Astrocyte of the hippocampus (primary cell): ENCODE measurements at regions not wholly inside any gene's neighbourhood (a gene's known extent, or its start where the extent isn't known, plus 50 kb on each side); places are given as distances from the start of the nearest gene placed in this dataset.
"Not testable (repeated sequence)": the region's sequence is repeated elsewhere in the genome, so short reads cannot be mapped to it uniquely, and the experiment has no call there.

ENCODE experiments used
- DNase-seq: peaks from one replicate; pipeline ENCODE4 v3.0.0; 2011; ENCODE audit warnings: low read depth, low spot score

DNA sequence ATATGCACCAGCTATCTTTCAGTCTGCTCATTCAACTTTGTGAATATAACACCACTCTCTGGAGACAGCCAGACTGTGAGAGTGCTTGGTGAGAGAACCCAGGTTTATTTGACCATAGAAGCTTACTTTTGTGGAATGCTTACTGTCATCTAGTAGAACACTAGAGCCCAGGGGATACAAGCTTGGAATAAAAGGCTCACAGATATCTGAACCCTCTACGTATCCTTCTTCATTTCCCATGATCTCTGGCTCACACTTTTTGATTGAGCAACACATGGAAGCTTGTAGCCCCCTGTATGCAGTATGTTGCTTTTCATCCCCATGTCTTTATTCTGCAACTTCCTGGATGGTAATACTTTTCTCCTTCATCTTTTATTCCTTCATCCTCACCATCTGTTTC lies 835.3 kb upstream of the CITED2 start:
- no peak for DNase-seq

DNA sequence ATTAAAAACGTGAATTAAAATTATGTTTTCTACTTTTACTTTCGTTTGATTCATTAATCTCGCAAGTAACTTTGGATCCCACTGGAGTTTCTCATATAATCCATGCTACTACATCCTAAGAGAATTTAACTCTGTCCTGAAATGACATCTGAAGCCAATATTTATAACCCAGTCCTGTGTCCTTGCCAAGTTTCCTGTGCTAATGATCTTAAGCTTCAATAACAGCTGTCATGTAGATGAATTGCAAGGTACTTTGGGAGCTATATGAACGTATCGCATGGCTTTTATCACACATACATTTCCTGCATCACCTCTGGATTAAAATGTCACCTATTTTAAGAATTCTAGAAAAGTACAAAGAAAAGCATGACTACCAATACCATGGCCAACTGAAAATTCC lies 833.8 kb upstream of the CITED2 start:
- no peak for DNase-seq

DNA sequence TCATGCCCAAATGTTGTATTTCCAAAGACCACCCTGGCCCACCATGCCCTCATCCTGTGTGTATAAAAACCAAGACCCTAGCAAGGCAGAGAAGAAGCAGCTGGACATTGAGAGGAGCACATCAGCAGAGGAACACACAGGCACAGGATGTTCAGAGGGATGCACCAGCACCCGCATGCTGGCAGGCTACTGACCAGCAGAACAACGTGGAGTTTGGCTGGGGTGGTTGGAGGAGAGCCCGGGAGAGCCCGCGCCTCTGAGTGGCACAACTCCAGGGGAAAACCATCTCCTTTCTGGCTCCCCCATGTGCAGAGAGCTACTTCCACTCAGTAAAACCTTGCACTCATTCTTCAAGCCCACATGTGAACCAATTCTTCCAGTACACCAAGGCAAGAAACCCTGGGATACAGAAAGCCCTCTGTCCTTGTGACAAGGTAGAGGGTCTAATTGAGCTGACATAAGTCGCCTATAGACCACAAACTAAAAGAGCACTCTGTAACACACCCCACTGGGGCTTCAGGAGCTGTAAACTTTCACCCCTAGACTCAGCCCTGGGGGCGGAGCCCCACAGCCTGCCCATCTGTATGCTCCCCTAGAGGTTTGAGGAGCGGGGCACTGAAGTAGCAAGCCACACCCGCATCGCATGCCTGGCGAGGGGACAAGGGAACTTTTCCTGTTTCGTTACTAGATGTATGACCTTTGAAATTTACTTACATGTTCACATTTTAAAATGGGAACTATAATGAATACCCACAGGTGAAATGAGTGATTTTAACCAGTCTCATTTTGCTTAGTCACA lies 831.5 kb upstream of the CITED2 start:
- no peak for DNase-seq

DNA sequence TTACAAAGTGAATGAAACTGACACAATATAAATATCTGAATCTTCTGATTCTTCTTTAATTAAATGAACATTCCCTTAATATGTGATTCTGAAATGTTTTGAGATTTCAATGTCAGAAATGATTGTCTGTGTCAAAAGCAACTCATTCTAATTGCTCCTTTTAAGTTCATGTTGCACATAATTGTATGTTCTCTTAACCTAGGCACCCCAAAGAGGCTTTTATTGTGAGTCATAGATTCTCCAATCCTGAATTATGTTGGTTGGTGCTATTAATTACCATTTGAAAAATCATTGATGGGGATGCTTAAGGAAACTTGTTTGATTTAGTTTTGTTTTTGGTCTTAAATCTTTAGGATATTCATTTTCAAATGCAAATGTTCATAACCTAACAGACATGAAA lies 829.7 kb upstream of the CITED2 start:
- DNase-seq: no peak

DNA sequence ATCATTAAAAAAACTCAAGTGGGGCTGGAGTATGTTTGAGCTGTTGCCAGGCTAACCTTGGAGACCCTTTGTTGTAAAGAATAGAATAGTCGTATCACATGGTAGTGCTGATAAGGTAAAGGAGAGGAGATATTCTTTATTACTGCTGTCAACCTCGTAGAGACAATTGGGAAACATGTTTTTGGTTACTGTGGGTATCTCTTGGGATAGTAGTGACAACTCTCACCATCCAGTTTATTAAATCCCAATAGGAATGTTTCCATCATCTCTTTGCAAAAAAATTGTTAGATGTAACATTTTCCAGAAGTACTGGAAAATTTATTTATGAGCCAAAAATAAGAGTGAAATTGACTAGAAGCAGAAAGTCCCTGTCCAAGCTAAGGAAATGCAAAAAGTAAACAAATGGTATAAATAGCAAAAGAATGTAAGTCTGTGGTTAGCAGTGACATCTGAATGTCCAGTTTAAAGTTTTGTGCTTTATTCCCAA lies 829.3 kb upstream of the CITED2 start:
- DNase-seq: peak; percentile 17

GRCh38 chr6:140202964-140203515 lies 828.6 kb upstream of the CITED2 start:
- DNase-seq: no peak

DNA sequence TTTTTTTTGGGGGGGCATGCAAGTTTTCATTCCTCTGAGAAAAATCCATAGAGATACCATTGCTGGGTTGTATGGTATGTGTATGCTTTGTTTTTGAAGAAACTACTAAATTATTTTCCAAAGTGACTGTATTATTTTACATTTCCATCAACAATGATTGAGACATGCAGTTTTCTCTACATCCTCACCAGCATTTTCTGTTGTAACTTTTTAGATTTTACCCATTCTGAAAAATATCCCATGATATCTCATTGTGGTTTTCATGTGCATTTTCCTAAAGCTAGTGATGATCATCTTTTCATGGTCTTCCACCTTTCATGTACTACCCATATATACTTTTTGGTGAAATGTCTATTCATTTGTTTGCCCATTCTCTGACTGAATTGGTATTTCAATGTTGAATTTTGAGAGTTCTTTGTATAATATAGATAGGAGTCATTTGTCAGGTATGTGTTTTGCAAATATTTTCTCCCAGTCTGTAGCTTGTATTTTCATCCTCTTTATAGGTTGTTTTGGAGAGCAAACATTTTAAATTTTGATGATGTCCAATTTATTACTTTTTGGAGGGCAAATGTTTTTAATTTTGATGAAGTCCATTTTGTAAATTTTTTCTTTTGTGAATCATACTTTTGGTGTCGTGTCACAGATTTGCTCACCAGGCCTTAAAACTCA lies 827.5 kb upstream of the CITED2 start:
- DNase-seq: no peak

GRCh38 chr6:140193269-140193668 lies 818.8 kb upstream of the CITED2 start:
- no peak for DNase-seq

DNA sequence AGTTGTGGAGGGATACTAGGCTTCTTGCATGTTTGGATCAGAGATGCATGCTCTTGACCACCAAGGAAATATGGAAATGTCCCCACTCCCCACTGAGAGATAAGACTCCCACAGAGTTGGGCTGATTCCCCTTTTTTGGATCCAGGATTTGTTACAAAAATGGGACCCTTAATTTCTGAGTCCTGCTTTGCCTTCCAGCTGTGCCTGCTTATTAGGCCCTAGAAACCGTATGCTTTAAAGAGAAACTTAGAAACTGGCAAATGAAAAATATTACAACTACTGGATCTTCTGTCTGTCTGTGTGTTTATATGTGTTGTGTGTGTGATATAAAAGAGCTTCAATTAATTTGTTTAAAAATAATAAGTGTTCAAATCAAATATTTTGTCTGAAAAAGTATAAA lies 817.6 kb upstream of the CITED2 start:
- no peak for DNase-seq

GRCh38 chr6:140189263-140189662 lies 814.8 kb upstream of the CITED2 start:
- not testable (repeated sequence) for DNase-seq

DNA sequence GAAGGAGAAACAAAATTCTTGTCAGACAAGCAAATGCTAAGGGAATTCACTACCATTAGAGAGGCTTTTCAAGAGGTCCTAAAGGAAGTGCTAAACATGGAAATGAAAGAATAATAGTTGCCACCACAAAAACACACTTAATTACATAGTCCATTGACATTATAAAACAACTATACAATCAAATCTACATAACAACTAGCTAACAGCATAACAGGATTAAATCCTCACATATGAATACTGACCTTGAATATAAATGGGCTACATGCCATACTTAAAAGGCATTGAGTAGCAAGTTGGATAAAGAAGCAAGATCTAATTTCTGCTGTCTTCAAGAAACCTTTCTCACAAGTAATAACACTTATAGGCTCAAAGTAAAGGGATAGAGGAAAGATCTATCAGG lies 811.5 kb upstream of the CITED2 start:
- no peak for DNase-seq

DNA sequence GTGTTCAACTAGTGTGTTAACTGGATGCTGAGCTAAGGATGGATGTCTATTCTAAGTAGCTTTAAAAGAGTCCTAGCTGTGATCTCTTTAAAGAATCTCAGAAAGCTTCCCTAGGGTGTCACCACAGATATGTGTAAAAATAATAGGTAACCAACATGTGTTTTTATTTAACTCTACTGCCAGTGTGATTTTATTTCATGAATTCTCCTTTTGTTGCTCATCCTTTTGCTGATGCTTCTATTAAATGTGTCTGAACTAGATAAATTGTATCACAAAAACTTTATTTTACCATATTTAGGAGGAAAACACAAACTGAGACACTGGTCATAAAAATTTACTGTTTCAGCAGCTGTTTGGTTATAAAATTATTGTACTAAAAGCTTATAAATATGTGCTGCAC lies 809.4 kb upstream of the CITED2 start:
- DNase-seq: no peak

DNA sequence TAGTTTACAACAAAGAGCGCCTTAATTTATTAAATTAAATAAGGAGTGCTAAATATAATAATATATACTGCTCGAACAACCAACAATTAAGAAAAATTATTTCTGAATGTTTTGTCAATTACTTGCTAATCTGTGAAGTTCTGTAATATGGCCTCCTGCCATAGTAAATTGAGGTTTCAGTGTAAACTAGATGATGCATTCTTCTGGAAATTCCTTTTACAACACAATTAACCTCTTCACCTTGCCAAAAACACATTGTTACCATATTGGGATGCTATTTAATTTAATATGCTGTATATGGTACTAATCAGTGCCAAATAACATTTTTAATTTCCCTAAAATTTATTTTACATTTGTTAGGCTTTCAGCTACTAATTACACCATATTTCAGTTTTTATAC lies 808.4 kb upstream of the CITED2 start:
- DNase-seq: peak; percentile 11

DNA sequence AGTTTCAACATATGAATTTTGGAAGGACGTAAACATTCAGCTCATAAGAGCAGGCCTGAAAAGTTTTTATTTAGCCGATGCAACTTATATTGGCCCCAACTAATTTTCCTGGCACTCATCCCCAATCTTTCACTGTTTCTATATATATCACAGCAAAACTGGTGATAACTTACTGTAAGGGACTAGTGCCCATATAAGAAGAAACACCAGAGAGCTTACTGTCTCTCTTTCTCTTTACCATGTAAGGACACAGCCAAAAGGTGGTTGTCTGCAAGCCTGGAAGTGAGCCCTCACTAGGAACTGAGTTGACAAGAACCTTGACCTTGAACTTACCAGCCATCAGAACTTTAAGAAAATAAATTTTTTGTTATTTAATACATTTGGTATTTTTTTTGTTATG lies 807.4 kb upstream of the CITED2 start:
- no peak for DNase-seq

GRCh38 chr6:140180306-140180705 lies 805.9 kb upstream of the CITED2 start:
- no peak for DNase-seq

- no peak for DNase-seq
Observed at GRCh38 chr6:140178935-140179334, 804.5 kb upstream of the CITED2 start.

GRCh38 chr6:140178520-140178919 lies 804.1 kb upstream of the CITED2 start:
- DNase-seq: no peak

DNA sequence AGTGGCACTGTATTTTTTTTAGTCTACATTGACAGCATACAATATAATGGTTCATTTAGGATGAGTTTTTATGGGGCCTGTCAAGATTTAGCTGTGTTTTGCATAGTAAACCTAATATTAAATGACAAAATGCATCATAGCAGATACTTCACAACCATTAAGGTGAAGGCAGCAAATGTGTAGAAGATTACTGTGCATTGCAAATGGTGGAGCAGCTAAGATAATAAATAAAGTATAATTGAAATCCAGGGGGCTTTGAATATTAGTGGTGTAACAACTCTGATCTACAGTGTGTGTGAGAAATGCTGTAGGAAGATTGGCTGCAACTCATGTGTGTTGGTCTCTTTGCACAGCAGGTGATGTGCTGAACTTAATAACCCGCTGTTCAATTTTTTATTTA lies 801.9 kb upstream of the CITED2 start:
- DNase-seq: no peak

DNA sequence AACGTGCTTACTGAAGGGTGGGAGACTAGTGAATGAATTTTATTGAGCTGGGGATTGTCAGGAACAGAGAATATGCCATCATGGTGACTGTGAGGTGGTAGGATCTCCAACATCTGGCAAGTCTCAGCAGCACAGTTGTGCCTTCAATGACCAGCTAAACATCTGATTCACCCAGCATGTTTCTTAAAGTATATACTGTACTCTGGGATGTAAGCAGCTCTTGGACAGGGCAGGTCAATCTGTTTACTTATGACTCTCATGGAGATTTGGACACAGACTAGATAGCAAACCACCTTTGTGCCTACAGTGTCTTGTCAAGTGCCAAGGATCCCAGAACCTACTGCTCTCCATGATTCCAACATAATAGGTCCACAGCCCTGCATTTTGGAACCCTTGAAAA lies 801.0 kb upstream of the CITED2 start:
- no peak for DNase-seq

DNA sequence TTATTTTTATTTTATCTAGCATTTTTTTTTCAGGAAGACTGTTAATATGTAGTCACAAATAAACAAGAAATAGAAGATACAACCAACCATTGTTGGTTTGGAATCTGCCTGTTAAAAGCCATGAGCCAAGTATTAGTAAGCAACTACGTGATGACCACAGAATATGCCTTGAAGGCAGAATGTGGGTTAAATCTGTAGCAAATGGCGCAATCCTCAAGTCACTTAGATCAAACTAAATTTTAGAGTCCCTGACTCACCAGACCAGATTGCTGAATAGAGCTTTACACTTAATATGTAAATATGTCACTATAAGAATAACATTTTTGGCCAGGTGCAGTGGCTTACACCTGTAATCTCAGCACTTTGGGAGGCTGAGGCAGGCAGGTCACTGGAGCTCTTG lies 800.1 kb upstream of the CITED2 start:
- DNase-seq: peak; percentile 69

DNA sequence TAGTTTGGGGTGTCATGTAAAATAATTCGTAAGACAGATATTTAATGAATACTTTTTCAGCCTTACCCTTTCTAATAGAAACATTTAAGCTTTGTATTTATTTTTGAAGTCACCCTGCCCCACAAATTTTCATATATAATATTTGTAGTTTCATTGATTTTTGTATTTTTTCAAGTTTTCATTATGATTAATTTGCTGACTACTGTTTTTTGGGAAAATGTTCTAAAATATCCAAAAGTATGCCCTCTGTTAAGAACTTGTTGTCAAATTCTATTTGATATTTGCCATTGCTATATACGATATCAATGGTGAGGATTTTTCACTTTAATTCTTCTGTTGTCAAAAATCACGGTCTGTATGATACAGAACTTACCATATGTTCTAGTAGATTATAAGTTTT lies 793.9 kb upstream of the CITED2 start:
- no peak for DNase-seq

DNA sequence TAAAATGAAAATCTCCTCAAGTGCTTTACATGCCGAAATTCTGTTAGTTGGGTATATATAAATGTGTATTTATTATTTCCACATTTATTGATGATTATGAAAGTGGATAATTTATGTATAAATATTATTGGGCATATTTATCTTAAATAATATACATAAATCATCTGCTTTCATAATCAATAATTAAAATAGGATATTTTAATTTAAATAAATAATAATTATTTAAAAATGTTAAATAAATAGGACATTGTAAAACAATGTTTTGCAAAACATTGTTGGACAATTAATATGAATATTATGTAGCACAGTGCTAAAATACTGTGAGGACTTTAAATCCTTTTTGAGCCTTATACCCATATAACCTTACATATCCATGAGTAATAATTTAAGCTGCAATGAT lies 786.5 kb upstream of the CITED2 start:
- DNase-seq: no peak

DNA sequence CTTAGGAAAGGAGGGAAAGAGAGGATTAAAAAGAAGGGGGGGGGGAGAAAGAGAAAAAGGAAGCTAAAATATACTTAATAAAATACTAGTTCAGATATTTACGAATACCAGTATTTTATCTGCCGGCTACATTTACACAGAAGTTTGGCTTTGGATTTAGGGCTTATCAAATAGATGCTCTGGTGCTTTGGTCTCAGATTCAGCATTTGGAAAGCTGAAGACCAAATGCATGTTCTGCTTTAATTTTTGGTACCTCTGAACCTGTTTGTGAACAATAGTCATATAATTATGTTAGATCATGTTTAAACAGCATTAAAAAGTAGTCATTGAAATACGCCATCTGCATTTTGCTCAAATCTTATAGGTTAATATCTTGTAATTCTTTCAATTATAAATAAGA lies 786.0 kb upstream of the CITED2 start:
- DNase-seq: no peak
